SK-N-SH treated with all-trans-retinoic acid at 6 μM for 48 hours (cell line): ENCODE measurements at regions not wholly inside any gene's neighbourhood (a gene's known extent, or its start where the extent isn't known, plus 50 kb on each side); places are given as distances from the start of the nearest gene placed in this dataset.
"Not testable (repeated sequence)": the region's sequence is repeated elsewhere in the genome, so short reads cannot be mapped to it uniquely, and the experiment has no call there.

ENCODE experiments used
- CREB5 ChIP-seq: fragments of 250-450 bp; sonication (Bioruptor Pico); IDR thresholded peaks from 2 replicates; pipeline ENCODE4 v1.5.1; 2020; ENCODE audit warnings: low read depth, mild to moderate bottlenecking, moderate library complexity
- CSDC2 ChIP-seq: fragments of 250-450 bp; sonication (Bioruptor Pico); IDR thresholded peaks from 2 replicates; pipeline ENCODE4 v1.5.0; 2020; ENCODE audit warnings: mild to moderate bottlenecking, moderate library complexity
- POU6F1 ChIP-seq: fragments of 250-450 bp; sonication (Bioruptor Pico); IDR thresholded peaks from 2 replicates; pipeline ENCODE4 v1.8.0; 2021; ENCODE audit warnings: low read depth, mild to moderate bottlenecking, moderate library complexity, borderline replicate concordance
- SNAI2 ChIP-seq: fragments of 250-450 bp; sonication (Bioruptor Pico); IDR thresholded peaks from 2 replicates; pipeline ENCODE4 v1.5.0; 2020; ENCODE audit warnings: mild to moderate bottlenecking, moderate library complexity
- ZFP3 ChIP-seq: fragments of 250-450 bp; sonication (Bioruptor Pico); IDR thresholded peaks from 2 replicates; pipeline ENCODE4 v1.5.0; 2020; ENCODE audit warnings: mild to moderate bottlenecking, moderate library complexity

GRCh38 chr9:62816331-62816730 lies 1626.5 kb downstream of the SPATA31A7 start:
- not testable (repeated sequence) for TF ChIP-seq SNAI2 (CRISPR knock-in tag); CREB5 (CRISPR knock-in tag); ZFP3 (CRISPR knock-in tag); POU6F1; CSDC2
